HCT116 (cell line): ENCODE measurements at regions not wholly inside any gene's neighbourhood (a gene's known extent, or its start where the extent isn't known, plus 50 kb on each side); places are given as distances from the start of the nearest gene placed in this dataset.

Source experiments
- CEBPB ChIP-seq: IDR thresholded peaks from 2 replicates; pipeline ENCODE4 v1.6.1; 2012; ENCODE audit warnings: low read depth
- EZH2 ChIP-seq: fragments of 200-600 bp; sonication (generic); IDR thresholded peaks from 2 replicates; pipeline ENCODE4 v1.6.1; 2017; ENCODE audit warnings: antibody characterized with exemption, mixed run types
- POLR2AphosphoS5 ChIP-seq: IDR thresholded peaks from 2 replicates; pipeline ENCODE4 v1.6.1; 2011; ENCODE audit warnings: mild to moderate bottlenecking, low read depth, low read length, moderate library complexity
- SP1 ChIP-seq: IDR thresholded peaks from 2 replicates; pipeline ENCODE4 v1.6.1; 2012; ENCODE audit warnings: low read depth
- TCF7L2 ChIP-seq: IDR thresholded peaks from 2 replicates; pipeline ENCODE4 v1.7.0; 2011; ENCODE audit warnings: borderline replicate concordance, inconsistent platforms; ENCODE audit not compliant: insufficient read depth, insufficient read length; ENCODE audit errors: extremely low read depth
- YY1 ChIP-seq: IDR thresholded peaks from 2 replicates; pipeline ENCODE4 v1.6.1; 2011; ENCODE audit warnings: low read length, low read depth, moderate library complexity, mild to moderate bottlenecking; ENCODE audit not compliant: insufficient replicate concordance; ENCODE audit errors: extremely low read depth
- TF ChIP-seq, protein P1 (sequence below), 3 experiments: fragments of 200-600 bp in 1 of 3; sonication (generic) in 1 of 3; IDR thresholded peaks in 2 of 3; conservative IDR thresholded peaks in 1 of 3; 2 replicates each; pipeline ENCODE4 v1.5.1; 2012 to 2017; ENCODE audit warnings: low read depth in 2 of 3, low read length in 2 of 3, antibody characterized with exemption in 1 of 3, borderline replicate concordance in 1 of 3, control low read depth in 1 of 3, mild to moderate bottlenecking in 1 of 3, mixed read lengths in 1 of 3, mixed run types in 1 of 3, moderate library complexity in 1 of 3; ENCODE audit not compliant: insufficient read depth in 1 of 3

DNA sequence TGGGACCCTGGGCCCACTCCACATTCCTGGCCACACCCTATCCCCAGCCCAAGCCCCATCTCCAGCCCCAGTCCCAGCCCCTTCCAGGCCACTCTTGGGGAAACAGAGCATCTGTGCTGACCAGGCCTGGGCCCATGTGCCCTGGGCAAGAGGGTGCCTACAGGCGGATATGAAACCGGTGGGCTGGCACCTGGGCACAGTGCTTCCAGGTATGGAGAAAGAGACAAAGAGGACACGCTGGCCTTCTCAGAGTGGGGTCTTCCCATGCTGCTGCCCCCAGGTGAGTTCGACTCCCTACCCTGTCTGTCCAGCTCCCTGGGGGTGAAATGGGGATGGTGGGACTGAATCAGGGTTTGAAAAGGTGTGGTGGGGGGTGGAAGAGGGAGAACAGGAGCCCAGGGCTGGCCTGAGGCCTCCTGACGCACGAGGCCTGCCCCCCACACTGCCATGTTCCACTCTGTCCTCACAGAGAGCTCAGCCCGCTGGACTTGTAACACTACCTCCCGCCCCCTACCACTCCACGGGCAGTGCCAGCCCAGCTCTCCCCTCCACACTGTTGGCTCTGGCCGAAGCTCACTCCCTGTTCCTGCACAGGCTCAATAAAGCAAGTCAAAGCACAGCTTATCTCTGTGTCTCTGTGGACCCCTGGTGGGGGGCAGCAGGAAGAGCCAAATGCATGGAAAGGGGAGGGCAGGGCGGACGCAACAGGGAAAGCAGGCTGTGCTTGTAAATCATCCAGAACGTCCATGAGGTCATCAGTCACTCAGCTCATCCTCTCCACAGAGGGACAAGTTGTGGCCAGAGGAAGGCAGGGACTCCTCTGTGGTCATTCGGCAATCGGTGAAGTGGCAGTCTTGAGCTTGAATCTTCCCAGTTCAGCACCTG is 71.1 kb upstream of the TMEM97 start:
- TF ChIP-seq, protein P1, sequence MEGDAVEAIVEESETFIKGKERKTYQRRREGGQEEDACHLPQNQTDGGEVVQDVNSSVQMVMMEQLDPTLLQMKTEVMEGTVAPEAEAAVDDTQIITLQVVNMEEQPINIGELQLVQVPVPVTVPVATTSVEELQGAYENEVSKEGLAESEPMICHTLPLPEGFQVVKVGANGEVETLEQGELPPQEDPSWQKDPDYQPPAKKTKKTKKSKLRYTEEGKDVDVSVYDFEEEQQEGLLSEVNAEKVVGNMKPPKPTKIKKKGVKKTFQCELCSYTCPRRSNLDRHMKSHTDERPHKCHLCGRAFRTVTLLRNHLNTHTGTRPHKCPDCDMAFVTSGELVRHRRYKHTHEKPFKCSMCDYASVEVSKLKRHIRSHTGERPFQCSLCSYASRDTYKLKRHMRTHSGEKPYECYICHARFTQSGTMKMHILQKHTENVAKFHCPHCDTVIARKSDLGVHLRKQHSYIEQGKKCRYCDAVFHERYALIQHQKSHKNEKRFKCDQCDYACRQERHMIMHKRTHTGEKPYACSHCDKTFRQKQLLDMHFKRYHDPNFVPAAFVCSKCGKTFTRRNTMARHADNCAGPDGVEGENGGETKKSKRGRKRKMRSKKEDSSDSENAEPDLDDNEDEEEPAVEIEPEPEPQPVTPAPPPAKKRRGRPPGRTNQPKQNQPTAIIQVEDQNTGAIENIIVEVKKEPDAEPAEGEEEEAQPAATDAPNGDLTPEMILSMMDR (IDR thresholded peaks at IDR 0.05 in 2 of 3, conservative IDR thresholded peaks at IDR 0.05 in 1 of 3; ENCODE audit: borderline replicate concordance in 1 of 3, insufficient read depth in 1 of 3, low read depth in 2 of 3, low read length in 2 of 3) = no peak
- TF ChIP-seq POLR2AphosphoS5 (no peak), EZH2 (no peak), YY1 (no peak), CEBPB (no peak), TCF7L2 (no peak), SP1 (no peak)
